Prostate gland (tissue), 2 donors: ENCODE measurements at regions not wholly inside any gene's neighbourhood (a gene's known extent, or its start where the extent isn't known, plus 50 kb on each side); places are given as distances from the start of the nearest gene placed in this dataset.

Experiments used
- DNase-seq: peaks from one replicate; pipeline ENCODE4 v3.0.0-alpha.2; 2019; ENCODE audit warnings: low spot score
- H3K27ac ChIP-seq, 2 donors: fragments of 200-600 bp; sonication (generic); 2 replicates each; pipeline ENCODE4 v1.5.1; 2017 to 2019
- H3K27me3 ChIP-seq: fragments of 200-600 bp; sonication (generic); replicated peaks from 2 replicates; pipeline ENCODE4 v1.5.1; 2019; ENCODE audit not compliant: insufficient read depth
- H3K36me3 ChIP-seq, 2 donors: fragments of 200-600 bp; sonication (generic); 1 replicate in 1 of 2; 2 replicates in 1 of 2; pipeline versions ENCODE4 v1.5.1 to v1.8.1; 2017 to 2019
- H3K4me1 ChIP-seq: fragments of 200-600 bp; sonication (generic); replicated peaks from 2 replicates; pipeline ENCODE4 v1.5.1; 2019
- H3K4me3 ChIP-seq, 2 donors: fragments of 200-600 bp; sonication (generic); 2 replicates each; pipeline ENCODE4 v1.5.1; 2017 to 2019
- H3K9me3 ChIP-seq: fragments of 200-600 bp; sonication (generic); 2 replicates; pipeline ENCODE4 v1.5.1; 2017
- CTCF ChIP-seq, 4 experiments: fragments of 200-600 bp in 2 of 4; fragments of 450-650 bp in 2 of 4; sonication (generic) in 2 of 4; IDR thresholded peaks; 1 replicate in 3 of 4; 2 replicates in 1 of 4; pipeline ENCODE4 v1.5.1; 2016 to 2019; ENCODE audit warnings: antibody characterized with exemption in 4 of 4, mild to moderate bottlenecking in 2 of 4, moderate library complexity in 2 of 4
- POLR2A ChIP-seq: fragments of 450-650 bp; IDR thresholded peaks from one replicate; pipeline ENCODE4 v1.6.1; 2016; ENCODE audit warnings: antibody characterized with exemption, mild to moderate bottlenecking
- POLR2AphosphoS5 ChIP-seq: sonication (generic); formaldehyde crosslinking; IDR thresholded peaks from one replicate; pipeline ENCODE4 v1.6.1; 2017; ENCODE audit warnings: antibody characterized with exemption
- WGBS: methylation state at CpG from one replicate; pipeline ENCODE4 v1.1.5; 2018; 5-methylcytosine and 5-hydroxymethylcytosine counted together
- intact Hi-C: fragments of 100-400 bp; cut with DNase I; formaldehyde crosslinking; loops from one replicate; pipeline ENCODE4 v1.14.2; 2022

GRCh38 chr16:85246473-85246872 lies 134.2 kb upstream of the CIBAR2 start:
- H3K27ac ChIP-seq, result no peak overlapping the region
- no peaks in the 10 kb centered on the region for H3K36me3 ChIP-seq
- DNase-seq, result no peak
- H3K9me3 ChIP-seq, result no peaks in the 10 kb centered on the region
- H3K4me1 ChIP-seq, result no peaks in the 10 kb centered on the region
- no peaks in the 10 kb centered on the region for H3K27me3 ChIP-seq
- H3K4me3 ChIP-seq, result no peak overlapping the region
- intact Hi-C loops, result no loop called here
- TF ChIP-seq CTCF (IDR thresholded peaks at IDR 0.05) (no peak), POLR2AphosphoS5 (no peak), POLR2A (no peak)
- 39% methylated on average over 8 of the region's 8 CpGs for WGBS

- intact Hi-C loops, result no loop called here
- TF ChIP-seq POLR2AphosphoS5 (no peak), CTCF (IDR thresholded peaks at IDR 0.05) (no peak), POLR2A (no peak)
- Histone ChIP-seq H3K27me3 (no peaks in the 10 kb centered on the region), H3K4me3 (no peak overlapping the region), H3K9me3 (no peaks in the 10 kb centered on the region), H3K27ac (no peak overlapping the region), H3K36me3 (no peaks in the 10 kb centered on the region), H3K4me1 (no peaks in the 10 kb centered on the region)
- WGBS, result 85% methylated on average over 8 of the region's 8 CpGs
- DNase-seq, result no peak
These were observed 134.7 kb upstream of the CIBAR2 start for GRCh38 chr16:85246973-85247372.

- TF ChIP-seq CTCF (IDR thresholded peaks at IDR 0.05), result no peak
- intact Hi-C loops, result no loop called here
- Histone ChIP-seq H3K27ac (no peak overlapping the region), H3K27me3 (no peaks in the 10 kb centered on the region), H3K9me3 (no peaks in the 10 kb centered on the region), H3K4me3 (no peak overlapping the region), H3K36me3 (no peaks in the 10 kb centered on the region), H3K4me1 (no peaks in the 10 kb centered on the region)
- WGBS, result 88% methylated on average over 5 of the region's 5 CpGs
- DNase-seq, result no peak
These were observed 136.1 kb upstream of the CIBAR2 start for GRCh38 chr16:85248342-85248741.

- no peaks in the 10 kb centered on the region for H3K9me3 ChIP-seq
- no peak for DNase-seq
- no peaks in the 10 kb centered on the region for H3K36me3 ChIP-seq
- no peaks in the 10 kb centered on the region for H3K4me1 ChIP-seq
- WGBS, result 98% methylated on average over 7 of the region's 7 CpGs
- no peak overlapping the region for H3K4me3 ChIP-seq
- TF ChIP-seq POLR2A, result no peak
- TF ChIP-seq CTCF (IDR thresholded peaks at IDR 0.05), result no peak
- TF ChIP-seq POLR2AphosphoS5, result no peak
- H3K27ac ChIP-seq, result no peak overlapping the region
- intact Hi-C loops, result no loop called here
- no peaks in the 10 kb centered on the region for H3K27me3 ChIP-seq
These were observed 136.6 kb upstream of the CIBAR2 start for GRCh38 chr16:85248857-85249256.

- Histone ChIP-seq H3K9me3 (no peaks in the 10 kb centered on the region), H3K27me3 (no peaks in the 10 kb centered on the region), H3K4me3 (no peak overlapping the region), H3K27ac (no peak overlapping the region), H3K36me3 (no peaks in the 10 kb centered on the region), H3K4me1 (no peaks in the 10 kb centered on the region)
- TF ChIP-seq CTCF (IDR thresholded peaks at IDR 0.05) (no peak), POLR2AphosphoS5 (no peak), POLR2A (no peak)
- WGBS, result 79% methylated on average over 28 of the region's 31 CpGs
- no peak for DNase-seq
- intact Hi-C loops, result no loop called here
These were observed 137.3 kb upstream of the CIBAR2 start for GRCh38 chr16:85249418-85250146.
